Sigmoid colon (tissue), 6 donors: ENCODE measurements at regions not wholly inside any gene's neighbourhood (a gene's known extent, or its start where the extent isn't known, plus 50 kb on each side); places are given as distances from the start of the nearest gene placed in this dataset.

Experiments used
- DNase-seq: peaks from one replicate; pipeline ENCODE4 v3.0.0-alpha.2; 2019
- H3K27ac ChIP-seq, 4 donors: fragments of 200-600 bp; sonication (generic); one replicate each; pipeline ENCODE4 v1.5.1; 2016 to 2019; ENCODE audit warnings: mild to moderate bottlenecking in 1 of 4
- H3K27me3 ChIP-seq, 3 donors: fragments of 200-600 bp; sonication (generic); one replicate each; pipeline ENCODE4 v1.5.1; 2019; ENCODE audit warnings: mild to moderate bottlenecking in 1 of 3
- H3K36me3 ChIP-seq, 4 donors: fragments of 200-600 bp; sonication (generic); one replicate each; pipeline ENCODE4 v1.5.1; 2016 to 2019
- H3K4me1 ChIP-seq, 4 donors: fragments of 200-600 bp; sonication (generic); one replicate each; pipeline ENCODE4 v1.5.1; 2017 to 2019
- H3K4me3 ChIP-seq, 4 donors: fragments of 200-600 bp; sonication (generic); one replicate each; pipeline ENCODE4 v1.5.1; 2017 to 2019; ENCODE audit warnings: mild to moderate bottlenecking in 2 of 4, moderate library complexity in 1 of 4
- H3K9me3 ChIP-seq, 4 donors: fragments of 200-600 bp in 3 of 4; sonication (generic) in 3 of 4; one replicate each; pipeline versions ENCODE4 v1.5.1 to v1.6.1; 2013 to 2019
- EP300 ChIP-seq, 4 donors: sonication (generic); formaldehyde crosslinking; IDR thresholded peaks; one replicate each; pipeline ENCODE4 v1.6.1; 2017; ENCODE audit warnings: antibody characterized with exemption in 4 of 4
- POLR2A ChIP-seq, 2 donors: fragments of 450-650 bp; IDR thresholded peaks; one replicate each; pipeline ENCODE4 v1.6.1; 2016; ENCODE audit warnings: antibody characterized with exemption in 2 of 2, mild to moderate bottlenecking in 2 of 2, moderate library complexity in 2 of 2
- POLR2AphosphoS5 ChIP-seq, 4 donors: sonication (generic); formaldehyde crosslinking; IDR thresholded peaks; one replicate each; pipeline ENCODE4 v1.6.1; 2017; ENCODE audit warnings: antibody characterized with exemption in 4 of 4
- WGBS, 2 donors: extraction: QIAGEN DNeasy Blood & Tissue Kit; methylation state at CpG; one replicate each; pipeline ENCODE4 v1.1.7; 2013; 5-methylcytosine and 5-hydroxymethylcytosine counted together
- intact Hi-C: fragments of 100-400 bp; cut with DNase I; formaldehyde crosslinking; loops from one replicate; pipeline ENCODE4 v1.15.1; 2023
- TF ChIP-seq, protein P1 (sequence below), 4 experiments: fragments of 450-650 bp in 3 of 4; fragments of 200-600 bp in 1 of 4; IDR thresholded peaks; one replicate each; pipeline ENCODE4 v1.5.1; 2016 to 2019; ENCODE audit warnings: antibody characterized with exemption in 4 of 4, mild to moderate bottlenecking in 3 of 4, moderate library complexity in 2 of 4
- donor health status: healthy with polysubstance abuse.
- donor health status: healthy.

DNA sequence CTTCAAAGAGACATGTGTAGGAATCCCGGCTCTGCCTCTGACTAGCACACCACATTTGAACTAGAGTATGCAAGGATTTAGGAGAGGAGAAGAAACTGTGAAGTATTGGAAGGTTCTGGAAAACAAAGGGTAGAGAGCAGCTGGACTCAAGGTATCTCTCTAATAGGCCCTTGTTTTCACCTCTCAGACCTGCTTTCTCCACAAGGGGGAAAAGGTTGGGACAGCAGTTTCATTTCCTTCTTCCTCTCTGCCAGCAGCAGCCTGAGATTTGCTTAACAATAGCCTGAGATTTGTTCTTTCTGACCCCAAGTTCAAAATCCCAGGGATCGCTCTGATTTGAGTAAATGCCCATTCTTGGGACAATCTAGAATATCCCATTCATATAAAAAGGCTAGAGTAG, 430.6 kb upstream of the MCTP2 start:
- H3K9me3 ChIP-seq = no peaks in the 10 kb centered on the region
- 80 to 95% methylated on average over 2 of the region's 2 CpGs for WGBS, 2 donors
- TF ChIP-seq EP300 (IDR thresholded peaks at IDR 0.05) (no peak), POLR2A (IDR thresholded peaks at IDR 0.05) (no peak), POLR2AphosphoS5 (IDR thresholded peaks at IDR 0.05) (no peak)
- intact Hi-C loops = no loop called here
- no peaks in the 10 kb centered on the region for H3K36me3 ChIP-seq
- no peaks in the 10 kb centered on the region for H3K4me1 ChIP-seq
- H3K27me3 ChIP-seq = no peaks in the 10 kb centered on the region
- no peak overlapping the region for H3K4me3 ChIP-seq
- DNase-seq = no peak
- no peak overlapping the region for H3K27ac ChIP-seq

DNA sequence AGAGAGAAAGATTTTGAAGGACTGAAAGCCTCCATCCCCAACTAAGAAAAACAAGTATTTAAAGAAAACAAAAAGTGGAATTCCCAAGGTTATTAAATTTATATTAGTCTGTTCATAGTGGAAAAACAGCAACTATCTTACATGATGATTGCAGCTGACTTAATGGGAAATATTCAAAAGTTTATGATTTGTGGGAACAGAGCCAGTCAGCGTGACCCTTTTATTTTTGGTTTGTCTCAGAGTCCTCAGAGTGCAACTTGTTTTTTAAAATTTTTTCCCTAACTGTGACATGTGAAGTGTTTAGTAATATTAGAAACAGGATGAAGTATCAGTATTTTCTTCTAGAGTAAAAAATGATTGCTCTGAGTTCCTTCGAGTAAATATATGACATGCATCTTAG, 441.9 kb upstream of the MCTP2 start:
- H3K36me3 ChIP-seq = no peaks in the 10 kb centered on the region
- no peaks in the 10 kb centered on the region for H3K4me1 ChIP-seq
- TF ChIP-seq EP300 (IDR thresholded peaks at IDR 0.05) (no peak), POLR2AphosphoS5 (IDR thresholded peaks at IDR 0.05) (no peak), POLR2A (IDR thresholded peaks at IDR 0.05) (no peak)
- TF ChIP-seq, protein P1, sequence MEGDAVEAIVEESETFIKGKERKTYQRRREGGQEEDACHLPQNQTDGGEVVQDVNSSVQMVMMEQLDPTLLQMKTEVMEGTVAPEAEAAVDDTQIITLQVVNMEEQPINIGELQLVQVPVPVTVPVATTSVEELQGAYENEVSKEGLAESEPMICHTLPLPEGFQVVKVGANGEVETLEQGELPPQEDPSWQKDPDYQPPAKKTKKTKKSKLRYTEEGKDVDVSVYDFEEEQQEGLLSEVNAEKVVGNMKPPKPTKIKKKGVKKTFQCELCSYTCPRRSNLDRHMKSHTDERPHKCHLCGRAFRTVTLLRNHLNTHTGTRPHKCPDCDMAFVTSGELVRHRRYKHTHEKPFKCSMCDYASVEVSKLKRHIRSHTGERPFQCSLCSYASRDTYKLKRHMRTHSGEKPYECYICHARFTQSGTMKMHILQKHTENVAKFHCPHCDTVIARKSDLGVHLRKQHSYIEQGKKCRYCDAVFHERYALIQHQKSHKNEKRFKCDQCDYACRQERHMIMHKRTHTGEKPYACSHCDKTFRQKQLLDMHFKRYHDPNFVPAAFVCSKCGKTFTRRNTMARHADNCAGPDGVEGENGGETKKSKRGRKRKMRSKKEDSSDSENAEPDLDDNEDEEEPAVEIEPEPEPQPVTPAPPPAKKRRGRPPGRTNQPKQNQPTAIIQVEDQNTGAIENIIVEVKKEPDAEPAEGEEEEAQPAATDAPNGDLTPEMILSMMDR (IDR thresholded peaks at IDR 0.05) = no peak
- no peak for DNase-seq
- intact Hi-C loops = no loop called here
- WGBS, 2 donors = 82 to 90% methylated on average over 2 of the region's 2 CpGs
- no peaks in the 10 kb centered on the region for H3K27me3 ChIP-seq
- H3K9me3 ChIP-seq = no peaks in the 10 kb centered on the region
- no peak overlapping the region for H3K27ac ChIP-seq
- no peak overlapping the region for H3K4me3 ChIP-seq

DNA sequence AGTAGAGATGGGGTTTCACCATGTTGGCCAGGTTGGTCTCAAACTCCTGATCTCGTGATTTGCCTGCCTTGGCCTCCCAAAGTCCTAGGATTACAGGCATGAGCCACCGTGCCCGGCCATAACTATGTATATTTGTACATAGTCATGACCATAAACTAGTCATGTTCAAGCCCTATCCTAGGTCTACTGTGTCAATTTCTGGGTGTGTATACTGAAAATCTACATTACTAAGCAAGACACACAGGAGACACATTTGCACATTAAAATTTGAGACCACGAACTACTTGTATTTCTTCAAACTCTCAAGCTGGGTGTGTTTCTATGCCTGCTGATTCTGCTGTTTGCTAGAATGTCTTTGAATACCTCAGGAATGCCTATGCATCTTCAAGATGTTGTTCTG, 451.3 kb upstream of the MCTP2 start:
- no peaks in the 10 kb centered on the region for H3K27me3 ChIP-seq
- WGBS, 2 donors = 64 to 79% methylated on average over 4 of the region's 4 CpGs
- no peaks in the 10 kb centered on the region for H3K4me1 ChIP-seq
- TF ChIP-seq EP300 (IDR thresholded peaks at IDR 0.05) = no peak
- TF ChIP-seq, protein P1 (IDR thresholded peaks at IDR 0.05) = no peak
- no peak for TF ChIP-seq POLR2AphosphoS5 (IDR thresholded peaks at IDR 0.05)
- TF ChIP-seq POLR2A (IDR thresholded peaks at IDR 0.05) = no peak
- no peak overlapping the region for H3K4me3 ChIP-seq
- H3K27ac ChIP-seq = no peak overlapping the region
- no peaks in the 10 kb centered on the region for H3K36me3 ChIP-seq
- intact Hi-C loops = no loop called here
- H3K9me3 ChIP-seq = no peaks in the 10 kb centered on the region
- DNase-seq = no peak

DNA sequence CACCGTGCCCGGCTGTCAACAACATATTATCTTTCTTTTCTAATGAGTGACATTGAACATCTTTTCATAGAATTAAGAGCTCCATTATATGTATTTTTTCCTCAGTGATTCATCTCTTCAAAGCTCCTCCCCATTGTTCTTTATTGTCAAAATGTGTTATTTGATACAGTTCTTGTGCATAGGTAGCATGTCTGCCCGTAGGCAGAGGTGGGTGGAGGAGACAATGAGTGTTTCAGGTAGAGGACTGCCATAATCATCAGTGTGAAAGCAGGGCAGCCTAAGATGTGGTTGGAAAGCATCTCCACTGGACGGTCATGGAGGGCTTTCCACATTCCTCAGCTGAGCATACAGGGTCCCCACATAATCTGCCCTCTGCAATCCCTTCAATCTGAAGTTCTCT, 452.0 kb upstream of the MCTP2 start:
- Histone ChIP-seq H3K27me3 (no peaks in the 10 kb centered on the region), H3K4me1 (no peaks in the 10 kb centered on the region), H3K9me3 (no peaks in the 10 kb centered on the region), H3K4me3 (no peak overlapping the region), H3K27ac (no peak overlapping the region), H3K36me3 (no peaks in the 10 kb centered on the region)
- TF ChIP-seq POLR2AphosphoS5 (IDR thresholded peaks at IDR 0.05) (no peak), EP300 (IDR thresholded peaks at IDR 0.05) (no peak), POLR2A (IDR thresholded peaks at IDR 0.05) (no peak)
- TF ChIP-seq, protein P1 (IDR thresholded peaks at IDR 0.05) = no peak
- no peak for DNase-seq
- WGBS, 2 donors = 82 to 88% methylated on average over 4 of the region's 4 CpGs
- intact Hi-C loops = no loop called here

DNA sequence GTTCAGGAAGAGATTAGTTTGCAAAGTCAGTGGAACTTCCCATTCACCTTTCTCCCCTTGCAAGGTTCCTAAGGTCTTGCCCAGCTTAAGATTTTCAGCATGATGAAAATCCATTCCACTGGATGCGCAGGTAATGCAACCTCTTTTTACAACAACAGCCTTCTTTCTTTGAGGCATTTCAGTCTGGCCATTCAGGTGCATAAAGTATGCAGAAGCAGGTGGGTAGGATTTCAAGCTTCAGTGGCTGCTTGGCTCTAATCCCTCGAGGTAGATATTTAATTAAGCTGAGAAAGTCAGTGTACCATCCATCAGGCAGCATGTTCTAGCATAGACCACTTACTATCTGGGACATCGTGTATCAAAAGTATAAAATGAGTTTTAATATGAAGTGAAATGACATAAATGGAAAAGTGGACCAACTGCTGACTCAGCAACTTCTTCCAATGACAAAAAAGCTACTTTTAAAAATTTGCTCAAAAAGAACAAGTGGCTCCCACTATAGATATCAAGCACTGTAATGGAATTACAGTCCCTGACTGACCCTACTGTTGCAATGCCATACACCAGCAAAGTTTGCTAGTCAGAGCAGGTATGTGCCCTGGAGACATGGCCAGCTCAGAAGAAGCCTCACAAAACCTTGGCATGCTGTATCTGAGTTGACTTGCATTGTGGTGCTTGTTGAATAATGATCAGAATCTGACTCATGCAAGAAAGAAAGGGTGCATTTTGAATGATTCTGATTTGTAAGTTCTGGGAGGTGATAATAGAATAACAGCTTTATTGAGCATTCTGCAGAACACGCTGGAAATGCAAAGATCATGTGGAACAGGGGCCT, 459.9 kb upstream of the MCTP2 start:
- intact Hi-C loops = no loop called here
- WGBS, 2 donors = 67 to 80% methylated on average over 4 of the region's 4 CpGs
- TF ChIP-seq EP300 (IDR thresholded peaks at IDR 0.05) (no peak), POLR2A (IDR thresholded peaks at IDR 0.05) (no peak), POLR2AphosphoS5 (IDR thresholded peaks at IDR 0.05) (no peak)
- TF ChIP-seq, protein P1 (IDR thresholded peaks at IDR 0.05) = no peak
- Histone ChIP-seq H3K9me3 (no peaks in the 10 kb centered on the region), H3K36me3 (no peaks in the 10 kb centered on the region), H3K4me3 (no peak overlapping the region), H3K27me3 (no peaks in the 10 kb centered on the region), H3K4me1 (no peaks in the 10 kb centered on the region), H3K27ac (no peak overlapping the region)
- no peak for DNase-seq
